CD14-positive monocyte (primary cell): ENCODE measurements at regions not wholly inside any gene's neighbourhood (a gene's known extent, or its start where the extent isn't known, plus 50 kb on each side); places are given as distances from the start of the nearest gene placed in this dataset.

Source experiments
- DNase-seq, 3 donors: peaks; one replicate each; pipeline ENCODE4 v3.0.0-alpha.2; 2011 to 2022
- H2AFZ ChIP-seq: 2 replicates; pipeline ENCODE4 v1.6.0; 2012; ENCODE audit warnings: mild to moderate bottlenecking, low read depth, low read length, inconsistent platforms; ENCODE audit not compliant: insufficient read depth, poor library complexity, severe bottlenecking
- H3K27ac ChIP-seq, 2 donors: 1 replicate in 1 of 2; 2 replicates in 1 of 2; pipeline ENCODE4 v1.5.1; 2012 to 2013; ENCODE audit warnings: low read length in 2 of 2, control low read depth in 1 of 2, inconsistent platforms in 1 of 2, low read depth in 1 of 2, mild to moderate bottlenecking in 1 of 2
- H3K27me3 ChIP-seq, 2 donors: one replicate each; pipeline versions ENCODE4 v1.6.0 to v1.6.1; 2011 to 2013; ENCODE audit warnings: low read length in 2 of 2; ENCODE audit not compliant: control insufficient read depth in 2 of 2, insufficient read depth in 2 of 2
- H3K36me3 ChIP-seq, 2 donors: replicated peaks in 1 of 2; 1 replicate in 1 of 2; 2 replicates in 1 of 2; pipeline versions ENCODE4 v1.5.1 to v1.6.1; 2012 to 2013; ENCODE audit warnings: low read length in 2 of 2, control low read depth in 1 of 2, inconsistent platforms in 1 of 2, mild to moderate bottlenecking in 1 of 2; ENCODE audit not compliant: insufficient read depth in 2 of 2, control insufficient read depth in 1 of 2
- H3K4me1 ChIP-seq, 2 donors: 1 replicate in 1 of 2; 2 replicates in 1 of 2; pipeline versions ENCODE4 v1.5.1 to v1.6.1; 2012 to 2013; ENCODE audit warnings: low read length in 2 of 2, control low read depth in 1 of 2, inconsistent platforms in 1 of 2, mild to moderate bottlenecking in 1 of 2, moderate library complexity in 1 of 2; ENCODE audit not compliant: insufficient read depth in 2 of 2, control insufficient read depth in 1 of 2
- H3K4me2 ChIP-seq: replicated peaks from 2 replicates; pipeline ENCODE3; 2012; ENCODE audit warnings: low read length, moderate library complexity, mild to moderate bottlenecking; ENCODE audit not compliant: poor library complexity, severe bottlenecking; ENCODE audit errors: extremely low read depth
- H3K4me3 ChIP-seq, 3 experiments: fragments of 200-600 bp in 1 of 3; sonication (generic) in 1 of 3; replicated peaks in 1 of 3; 1 replicate in 2 of 3; 2 replicates in 1 of 3; pipeline ENCODE4 v1.5.1; 2011 to 2013; ENCODE audit warnings: low read length in 3 of 3, mild to moderate bottlenecking in 3 of 3, control low read depth in 2 of 3, low read depth in 2 of 3, inconsistent platforms in 1 of 3, moderate library complexity in 1 of 3
- H3K79me2 ChIP-seq: 2 replicates; pipeline ENCODE4 v1.6.0; 2012; ENCODE audit warnings: mild to moderate bottlenecking, control low read depth, inconsistent platforms, low read length, moderate library complexity; ENCODE audit not compliant: insufficient read depth
- H3K9ac ChIP-seq: 2 replicates; pipeline ENCODE4 v1.6.0; 2017; ENCODE audit warnings: low read length, mild to moderate bottlenecking; ENCODE audit not compliant: insufficient read depth, poor library complexity, severe bottlenecking
- H3K9me3 ChIP-seq, 2 donors: replicated peaks in 1 of 2; 1 replicate in 1 of 2; 2 replicates in 1 of 2; pipeline versions ENCODE4 v1.5.1 to v1.6.1; 2012 to 2013; ENCODE audit warnings: low read length in 2 of 2, control low read depth in 1 of 2; ENCODE audit not compliant: control insufficient read depth in 1 of 2, insufficient read depth in 1 of 2
- H4K20me1 ChIP-seq: 2 replicates; pipeline ENCODE4 v1.6.0; 2012; ENCODE audit warnings: mild to moderate bottlenecking, low read length, control low read depth, moderate library complexity; ENCODE audit not compliant: insufficient read depth
- H3K27ac Mint-ChIP-seq, 7 donors: one replicate each; pipeline ENCODE4 v1.8.0; 2020; ENCODE audit warnings: mild to moderate bottlenecking in 7 of 7, mixed read lengths in 7 of 7, moderate library complexity in 6 of 7, inconsistent platforms in 2 of 7
- H3K27me3 Mint-ChIP-seq, 3 donors: one replicate each; pipeline ENCODE4 v1.8.0; 2021 to 2022; ENCODE audit warnings: low read depth in 3 of 3, mild to moderate bottlenecking in 3 of 3, mixed read lengths in 3 of 3, moderate library complexity in 3 of 3, inconsistent platforms in 1 of 3
- H3K36me3 Mint-ChIP-seq, 2 donors: one replicate each; pipeline ENCODE4 v1.8.0; 2020; ENCODE audit warnings: mixed read lengths in 2 of 2, inconsistent platforms in 1 of 2, mild to moderate bottlenecking in 1 of 2
- H3K4me1 Mint-ChIP-seq: one replicate; pipeline ENCODE4 v1.8.0; 2020; ENCODE audit warnings: mild to moderate bottlenecking, mixed read lengths
- H3K4me3 Mint-ChIP-seq, 2 donors: one replicate each; pipeline ENCODE4 v1.8.0; 2020; ENCODE audit warnings: mild to moderate bottlenecking in 2 of 2, mixed read lengths in 2 of 2, moderate library complexity in 1 of 2
- H3K9me3 Mint-ChIP-seq, 7 donors: one replicate each; pipeline ENCODE4 v1.8.0; 2020 to 2022; ENCODE audit warnings: mixed read lengths in 7 of 7, mild to moderate bottlenecking in 6 of 7, moderate library complexity in 6 of 7, inconsistent platforms in 2 of 7
- WGBS: methylation state at CpG from one replicate; pipeline ENCODE4 v1.1.5; 2013; ENCODE audit warnings: missing lambda C conversion rate; ENCODE audit not compliant: insufficient coverage; 5-methylcytosine and 5-hydroxymethylcytosine counted together
- intact Hi-C, 2 donors: fragments of 100-400 bp; cut with micrococcal nuclease; formaldehyde crosslinking; loops; one replicate each; pipeline versions ENCODE4 v1.15.0 to v1.15.1; 2023
- TF ChIP-seq, protein P1 (sequence below): fragments of 200-600 bp; IDR thresholded peaks from one replicate; pipeline ENCODE4 v1.8.0; 2022; ENCODE audit warnings: antibody characterized with exemption, mild to moderate bottlenecking

- Mint-ChIP-seq H3K27ac (no peak overlapping the region), H3K4me1 (peaks cover 10% of the 10 kb centered on the region), H3K4me3 (no peak overlapping the region), H3K9me3 (peaks cover 0 to 4% (median 0%) of the 10 kb centered on the region in 7 donors), H3K36me3 (no peaks in the 10 kb centered on the region), H3K27me3 (peaks cover 5 to 6% (median 5%) of the 10 kb centered on the region in 3 donors)
- H3K9me3 ChIP-seq, result no peaks in the 10 kb centered on the region
- H2AFZ ChIP-seq, result no peak overlapping the region
- no peak overlapping the region for H3K4me3 ChIP-seq
- no peaks in the 10 kb centered on the region for H3K36me3 ChIP-seq
- intact Hi-C loops, result no loop called here
- H3K27me3 ChIP-seq, result no peaks in the 10 kb centered on the region
- peaks cover 0 to 3% of the 10 kb centered on the region in 2 donors for H3K4me1 ChIP-seq
- H3K4me2 ChIP-seq, result no peak overlapping the region
- no peak for DNase-seq
- H3K79me2 ChIP-seq, result no peaks in the 10 kb centered on the region
- no peak overlapping the region for H3K9ac ChIP-seq
- TF ChIP-seq, protein P1, sequence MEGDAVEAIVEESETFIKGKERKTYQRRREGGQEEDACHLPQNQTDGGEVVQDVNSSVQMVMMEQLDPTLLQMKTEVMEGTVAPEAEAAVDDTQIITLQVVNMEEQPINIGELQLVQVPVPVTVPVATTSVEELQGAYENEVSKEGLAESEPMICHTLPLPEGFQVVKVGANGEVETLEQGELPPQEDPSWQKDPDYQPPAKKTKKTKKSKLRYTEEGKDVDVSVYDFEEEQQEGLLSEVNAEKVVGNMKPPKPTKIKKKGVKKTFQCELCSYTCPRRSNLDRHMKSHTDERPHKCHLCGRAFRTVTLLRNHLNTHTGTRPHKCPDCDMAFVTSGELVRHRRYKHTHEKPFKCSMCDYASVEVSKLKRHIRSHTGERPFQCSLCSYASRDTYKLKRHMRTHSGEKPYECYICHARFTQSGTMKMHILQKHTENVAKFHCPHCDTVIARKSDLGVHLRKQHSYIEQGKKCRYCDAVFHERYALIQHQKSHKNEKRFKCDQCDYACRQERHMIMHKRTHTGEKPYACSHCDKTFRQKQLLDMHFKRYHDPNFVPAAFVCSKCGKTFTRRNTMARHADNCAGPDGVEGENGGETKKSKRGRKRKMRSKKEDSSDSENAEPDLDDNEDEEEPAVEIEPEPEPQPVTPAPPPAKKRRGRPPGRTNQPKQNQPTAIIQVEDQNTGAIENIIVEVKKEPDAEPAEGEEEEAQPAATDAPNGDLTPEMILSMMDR, result no peak
- no peaks in the 10 kb centered on the region for H4K20me1 ChIP-seq
- H3K27ac ChIP-seq, result no peak overlapping the region
These were observed 198.3 kb downstream of the SREK1 start for GRCh38 chr5:66342341-66342880.

GRCh38 chr5:66343370-66344071, 199.4 kb downstream of the SREK1 start:
- H3K9me3 Mint-ChIP-seq, result peaks cover 0 to 5% (median 1%) of the 10 kb centered on the region in 7 donors
- H4K20me1 ChIP-seq, result no peaks in the 10 kb centered on the region
- no peak overlapping the region for H3K4me3 ChIP-seq
- no CpG with 5 or more reads among the region's 5 CpGs for WGBS
- peaks cover 0 to 3% of the 10 kb centered on the region in 2 donors for H3K4me1 ChIP-seq
- no peaks in the 10 kb centered on the region for H3K36me3 Mint-ChIP-seq
- no peak overlapping the region for H2AFZ ChIP-seq
- H3K27me3 ChIP-seq, result no peaks in the 10 kb centered on the region
- no peaks in the 10 kb centered on the region for H3K79me2 ChIP-seq
- no peak overlapping the region for H3K4me2 ChIP-seq
- H3K4me3 Mint-ChIP-seq, result no peak overlapping the region
- no peak for DNase-seq
- intact Hi-C loops, result no loop called here
- H3K9me3 ChIP-seq, result no peaks in the 10 kb centered on the region
- H3K27ac Mint-ChIP-seq, result no peak overlapping the region
- no peak overlapping the region for H3K9ac ChIP-seq
- H3K27me3 Mint-ChIP-seq, result peaks cover 2 to 6% (median 3%) of the 10 kb centered on the region in 3 donors
- TF ChIP-seq, protein P1, result no peak
- H3K27ac ChIP-seq, result no peak overlapping the region
- H3K36me3 ChIP-seq, result no peaks in the 10 kb centered on the region
- peaks cover 10% of the 10 kb centered on the region for H3K4me1 Mint-ChIP-seq
